ENCODE measurements at regions not wholly inside any gene's neighbourhood (a gene's known extent, or its start where the extent isn't known, plus 50 kb on each side); places are given as distances from the start of the nearest gene placed in this dataset.

DNA sequence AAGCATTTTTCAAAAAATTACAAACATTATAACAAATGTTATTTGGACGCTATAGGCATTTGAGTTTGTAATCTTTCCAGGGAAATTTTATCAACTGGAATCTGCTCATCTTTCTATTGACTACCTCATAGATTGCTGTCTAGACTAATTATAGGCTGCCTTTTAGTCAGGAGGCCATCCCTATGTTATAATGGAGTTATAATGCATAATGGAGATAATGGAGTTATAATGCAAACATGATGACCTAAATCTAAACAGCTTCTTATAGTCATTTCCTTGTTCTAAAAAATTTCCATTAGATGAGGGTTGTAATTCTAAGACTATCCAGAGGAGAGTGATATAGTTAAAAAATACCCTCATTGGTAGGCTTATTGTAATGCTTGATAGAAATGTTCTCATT is 226.4 kb downstream of the SI start:
- Histone ChIP-seq H3K4me3 (no peak overlapping the region), H3K4me1 (no peaks in the 10 kb centered on the region), H3K27ac (no peak overlapping the region), H3K27me3 (no peaks in the 10 kb centered on the region), H3K36me3 (no peaks in the 10 kb centered on the region), H3K9me3 (no peaks in the 10 kb centered on the region)
- DNase-seq = no peak
- WGBS, 2 donors = 86 to 91% methylated on average over 1 of the region's 1 CpG
- TF ChIP-seq POLR2A (IDR thresholded peaks at IDR 0.05) = no peak
- TF ChIP-seq POLR2AphosphoS5 (IDR thresholded peaks at IDR 0.05) = no peak
- TF ChIP-seq, protein P1, sequence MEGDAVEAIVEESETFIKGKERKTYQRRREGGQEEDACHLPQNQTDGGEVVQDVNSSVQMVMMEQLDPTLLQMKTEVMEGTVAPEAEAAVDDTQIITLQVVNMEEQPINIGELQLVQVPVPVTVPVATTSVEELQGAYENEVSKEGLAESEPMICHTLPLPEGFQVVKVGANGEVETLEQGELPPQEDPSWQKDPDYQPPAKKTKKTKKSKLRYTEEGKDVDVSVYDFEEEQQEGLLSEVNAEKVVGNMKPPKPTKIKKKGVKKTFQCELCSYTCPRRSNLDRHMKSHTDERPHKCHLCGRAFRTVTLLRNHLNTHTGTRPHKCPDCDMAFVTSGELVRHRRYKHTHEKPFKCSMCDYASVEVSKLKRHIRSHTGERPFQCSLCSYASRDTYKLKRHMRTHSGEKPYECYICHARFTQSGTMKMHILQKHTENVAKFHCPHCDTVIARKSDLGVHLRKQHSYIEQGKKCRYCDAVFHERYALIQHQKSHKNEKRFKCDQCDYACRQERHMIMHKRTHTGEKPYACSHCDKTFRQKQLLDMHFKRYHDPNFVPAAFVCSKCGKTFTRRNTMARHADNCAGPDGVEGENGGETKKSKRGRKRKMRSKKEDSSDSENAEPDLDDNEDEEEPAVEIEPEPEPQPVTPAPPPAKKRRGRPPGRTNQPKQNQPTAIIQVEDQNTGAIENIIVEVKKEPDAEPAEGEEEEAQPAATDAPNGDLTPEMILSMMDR (IDR thresholded peaks at IDR 0.05) = no peak
- TF ChIP-seq EP300 (IDR thresholded peaks at IDR 0.05) = no peak
- intact Hi-C loops (cut with DNase I) = no loop called here

DNA sequence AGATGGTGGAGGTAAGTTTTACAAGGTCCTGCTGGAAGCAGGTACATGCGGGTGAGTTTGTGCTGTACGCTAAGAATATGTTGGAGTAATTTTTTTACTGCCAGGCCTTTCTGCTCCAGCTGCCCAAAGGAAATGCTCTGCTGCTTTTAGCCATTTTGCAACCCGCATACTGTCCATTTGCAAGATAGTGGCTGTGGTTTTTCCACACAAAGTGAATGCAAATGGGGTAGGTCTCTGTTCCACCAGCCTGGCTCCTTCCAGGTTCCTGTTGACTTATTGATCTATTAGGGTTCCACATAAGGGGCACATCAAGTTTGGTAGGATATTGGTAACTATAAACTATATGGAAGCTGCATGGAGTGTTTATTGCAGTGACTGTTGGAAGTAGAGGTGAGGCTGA is 227.1 kb downstream of the SI start:
- Histone ChIP-seq H3K9me3 (no peaks in the 10 kb centered on the region), H3K4me3 (no peak overlapping the region), H3K4me1 (no peaks in the 10 kb centered on the region), H3K27ac (no peak overlapping the region), H3K36me3 (no peaks in the 10 kb centered on the region), H3K27me3 (no peaks in the 10 kb centered on the region)
- DNase-seq = no peak
- intact Hi-C loops (cut with DNase I) = no loop called here
- WGBS, 2 donors = 84 to 93% methylated on average over 3 of the region's 3 CpGs
- TF ChIP-seq EP300 (IDR thresholded peaks at IDR 0.05) (no peak), POLR2AphosphoS5 (IDR thresholded peaks at IDR 0.05) (no peak), POLR2A (IDR thresholded peaks at IDR 0.05) (no peak)
- TF ChIP-seq, protein P1 (IDR thresholded peaks at IDR 0.05) = no peak

DNA sequence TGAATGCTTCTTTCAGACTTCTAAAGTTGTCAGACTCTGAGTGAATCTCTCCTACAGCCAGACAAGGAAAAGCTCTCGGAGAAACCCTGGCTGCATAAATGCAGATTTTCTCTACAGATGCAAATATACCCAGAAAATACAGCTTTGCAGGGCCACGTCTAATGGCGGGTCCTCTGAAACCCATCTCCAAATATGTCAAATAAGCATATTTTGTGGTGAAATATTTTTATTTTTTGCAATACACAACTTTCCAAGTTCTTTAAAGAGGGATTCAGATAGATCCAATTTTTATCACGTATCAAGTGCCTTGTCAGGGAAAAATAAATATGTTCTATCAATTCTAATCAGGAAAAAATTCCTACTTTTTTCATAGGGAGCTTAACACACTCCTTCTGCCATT is 229.4 kb downstream of the SI start:
- Histone ChIP-seq H3K27ac (no peak overlapping the region), H3K36me3 (no peaks in the 10 kb centered on the region), H3K27me3 (no peaks in the 10 kb centered on the region), H3K4me3 (no peak overlapping the region), H3K9me3 (no peaks in the 10 kb centered on the region), H3K4me1 (no peaks in the 10 kb centered on the region)
- 80 to 87% methylated on average over 4 of the region's 4 CpGs for WGBS, 2 donors
- intact Hi-C loops (cut with DNase I) = no loop called here
- no peak for DNase-seq
- TF ChIP-seq POLR2A (IDR thresholded peaks at IDR 0.05) (no peak), EP300 (IDR thresholded peaks at IDR 0.05) (no peak), POLR2AphosphoS5 (IDR thresholded peaks at IDR 0.05) (no peak)
- TF ChIP-seq, protein P1 (IDR thresholded peaks at IDR 0.05) = no peak

DNA sequence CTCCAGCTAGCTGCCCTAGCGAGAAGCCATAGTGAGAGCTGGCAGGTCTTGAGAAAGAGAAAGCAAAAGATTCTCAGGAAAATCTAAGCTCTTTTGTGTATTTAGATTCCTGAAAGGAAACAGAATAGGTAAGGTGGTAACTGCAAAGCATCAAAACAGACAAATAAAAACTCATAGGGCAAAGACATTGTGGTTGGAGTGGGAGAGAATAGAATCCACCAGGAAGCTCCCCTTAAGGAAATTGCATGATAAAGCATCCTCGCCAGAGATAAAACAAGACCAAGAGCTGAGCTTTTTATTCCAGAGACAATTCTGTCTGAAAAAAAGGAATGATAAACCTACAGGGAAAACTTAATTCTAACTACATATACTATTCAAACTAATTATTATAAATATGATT is 232.6 kb downstream of the SI start:
- no peaks in the 10 kb centered on the region for H3K27me3 ChIP-seq

DNA sequence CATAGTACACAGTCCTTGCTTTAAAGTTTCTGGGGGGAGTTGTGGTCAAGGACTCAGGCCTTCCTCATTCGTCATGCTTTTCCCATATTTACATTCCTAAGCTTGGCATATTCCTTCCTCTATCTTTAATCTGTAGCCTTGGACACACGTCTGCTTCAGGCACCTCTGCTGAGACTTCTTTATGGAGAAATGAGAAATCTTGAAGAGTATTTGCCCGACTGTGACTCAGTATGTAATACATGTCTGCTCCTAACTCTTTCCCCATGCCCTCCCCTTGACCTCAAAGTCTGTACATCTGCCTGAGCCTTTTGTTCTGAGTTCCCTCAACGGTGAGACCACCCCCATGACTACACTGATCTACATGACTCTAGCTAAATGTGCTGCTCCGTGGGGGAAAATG is 246.1 kb downstream of the SI start:
- no peak overlapping the region for H3K4me3 ChIP-seq
- H3K9me3 ChIP-seq = no peaks in the 10 kb centered on the region
- H3K4me1 ChIP-seq = no peaks in the 10 kb centered on the region
- H3K27me3 ChIP-seq = no peaks in the 10 kb centered on the region
- intact Hi-C loops (cut with DNase I) = no loop called here
- H3K27ac ChIP-seq = no peak overlapping the region
- TF ChIP-seq POLR2AphosphoS5 (IDR thresholded peaks at IDR 0.05) (no peak), EP300 (IDR thresholded peaks at IDR 0.05) (no peak), POLR2A (IDR thresholded peaks at IDR 0.05) (no peak)
- TF ChIP-seq, protein P1 (IDR thresholded peaks at IDR 0.05) = no peak
- no peak for DNase-seq
- WGBS, 2 donors = 71 to 80% methylated on average over 5 of the region's 5 CpGs
- no peaks in the 10 kb centered on the region for H3K36me3 ChIP-seq

More for the DNA sequence above, 232.6 kb downstream of the SI start:
- intact Hi-C loops (cut with DNase I) = no loop called here
- no peaks in the 10 kb centered on the region for H3K4me1 ChIP-seq
- H3K9me3 ChIP-seq = no peaks in the 10 kb centered on the region
- no peak overlapping the region for H3K4me3 ChIP-seq
- TF ChIP-seq, protein P1 (IDR thresholded peaks at IDR 0.05) = no peak
- no peak overlapping the region for H3K27ac ChIP-seq
- no peaks in the 10 kb centered on the region for H3K36me3 ChIP-seq
- WGBS, 2 donors = 90 to 96% methylated on average over 2 of the region's 2 CpGs
- DNase-seq = no peak
